Tibial nerve (tissue), 4 donors: ENCODE measurements at regions not wholly inside any gene's neighbourhood (a gene's known extent, or its start where the extent isn't known, plus 50 kb on each side); places are given as distances from the start of the nearest gene placed in this dataset.

Experiments
- DNase-seq, 2 donors: peaks; one replicate each; pipeline ENCODE4 v3.0.0-alpha.2; 2019; ENCODE audit warnings: low spot score in 2 of 2
- H3K27ac ChIP-seq, 4 donors: fragments of 200-600 bp; sonication (generic) in 3 of 4; one replicate each; pipeline ENCODE4 v1.5.1; 2017 to 2019; ENCODE audit warnings: mild to moderate bottlenecking in 1 of 4
- H3K27me3 ChIP-seq, 2 donors: fragments of 200-600 bp; sonication (generic) in 1 of 2; one replicate each; pipeline versions ENCODE4 v1.5.1 to v1.6.0; 2017 to 2019
- H3K36me3 ChIP-seq, 3 donors: fragments of 200-600 bp; sonication (generic); one replicate each; pipeline ENCODE4 v1.5.1; 2018 to 2019
- H3K4me1 ChIP-seq, 4 donors: fragments of 200-600 bp; sonication (generic) in 3 of 4; one replicate each; pipeline ENCODE4 v1.5.1; 2017 to 2019
- H3K4me3 ChIP-seq, 4 donors: fragments of 200-600 bp; sonication (generic) in 3 of 4; one replicate each; pipeline ENCODE4 v1.5.1; 2017 to 2019; ENCODE audit warnings: mild to moderate bottlenecking in 1 of 4, moderate library complexity in 1 of 4
- H3K9me3 ChIP-seq, 4 donors: fragments of 200-600 bp; sonication (generic) in 3 of 4; one replicate each; pipeline ENCODE4 v1.5.1; 2017 to 2019
- EP300 ChIP-seq, 2 donors: sonication (generic); formaldehyde crosslinking; IDR thresholded peaks; one replicate each; pipeline ENCODE4 v1.6.1; 2017; ENCODE audit warnings: antibody characterized with exemption in 2 of 2, mild to moderate bottlenecking in 1 of 2
- POLR2A ChIP-seq, 2 donors: fragments of 450-650 bp; IDR thresholded peaks; one replicate each; pipeline ENCODE4 v1.6.1; 2017; ENCODE audit warnings: antibody characterized with exemption in 2 of 2, mild to moderate bottlenecking in 2 of 2, moderate library complexity in 2 of 2
- WGBS, 2 donors: methylation state at CpG; one replicate each; pipeline ENCODE4 v1.1.5; 2018; 5-methylcytosine and 5-hydroxymethylcytosine counted together
- TF ChIP-seq, protein P1 (sequence below), 5 experiments: fragments of 200-600 bp in 3 of 5; fragments of 450-650 bp in 2 of 5; sonication (generic) in 3 of 5; IDR thresholded peaks; one replicate each; pipeline ENCODE4 v1.5.1; 2016 to 2019; ENCODE audit warnings: antibody characterized with exemption in 5 of 5, mild to moderate bottlenecking in 3 of 5, moderate library complexity in 2 of 5

DNA sequence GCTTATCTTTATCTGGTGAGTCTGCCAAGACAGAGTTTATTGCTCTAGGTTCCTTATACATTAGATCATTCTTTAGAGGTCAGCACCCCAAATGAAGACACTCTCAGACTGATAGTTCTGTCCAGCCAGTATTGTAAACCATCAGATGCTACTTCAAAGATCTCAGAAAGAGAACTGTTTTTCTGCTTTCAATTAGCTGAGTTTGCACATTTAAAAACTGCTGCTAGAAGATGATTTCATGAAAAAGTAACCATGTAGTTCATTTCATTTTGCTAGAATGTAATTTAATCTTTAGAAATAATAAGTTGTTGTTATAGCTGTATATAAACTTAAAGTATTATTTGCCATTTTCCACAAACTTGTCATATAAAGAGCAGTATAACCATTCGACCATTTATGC lies 344.5 kb upstream of the ATP5MC3 start:
- Histone ChIP-seq H3K9me3 (no peaks in the 10 kb centered on the region), H3K27ac (no peak overlapping the region), H3K4me1 (no peaks in the 10 kb centered on the region), H3K36me3 (no peaks in the 10 kb centered on the region), H3K27me3 (no peaks in the 10 kb centered on the region), H3K4me3 (no peak overlapping the region)
- 75 to 83% methylated on average over 1 of the region's 1 CpG for WGBS, 2 donors
- DNase-seq, result no peak
- TF ChIP-seq EP300 (IDR thresholded peaks at IDR 0.05) (no peak), POLR2A (IDR thresholded peaks at IDR 0.05) (no peak)
- TF ChIP-seq, protein P1, sequence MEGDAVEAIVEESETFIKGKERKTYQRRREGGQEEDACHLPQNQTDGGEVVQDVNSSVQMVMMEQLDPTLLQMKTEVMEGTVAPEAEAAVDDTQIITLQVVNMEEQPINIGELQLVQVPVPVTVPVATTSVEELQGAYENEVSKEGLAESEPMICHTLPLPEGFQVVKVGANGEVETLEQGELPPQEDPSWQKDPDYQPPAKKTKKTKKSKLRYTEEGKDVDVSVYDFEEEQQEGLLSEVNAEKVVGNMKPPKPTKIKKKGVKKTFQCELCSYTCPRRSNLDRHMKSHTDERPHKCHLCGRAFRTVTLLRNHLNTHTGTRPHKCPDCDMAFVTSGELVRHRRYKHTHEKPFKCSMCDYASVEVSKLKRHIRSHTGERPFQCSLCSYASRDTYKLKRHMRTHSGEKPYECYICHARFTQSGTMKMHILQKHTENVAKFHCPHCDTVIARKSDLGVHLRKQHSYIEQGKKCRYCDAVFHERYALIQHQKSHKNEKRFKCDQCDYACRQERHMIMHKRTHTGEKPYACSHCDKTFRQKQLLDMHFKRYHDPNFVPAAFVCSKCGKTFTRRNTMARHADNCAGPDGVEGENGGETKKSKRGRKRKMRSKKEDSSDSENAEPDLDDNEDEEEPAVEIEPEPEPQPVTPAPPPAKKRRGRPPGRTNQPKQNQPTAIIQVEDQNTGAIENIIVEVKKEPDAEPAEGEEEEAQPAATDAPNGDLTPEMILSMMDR (IDR thresholded peaks at IDR 0.05), result no peak

DNA sequence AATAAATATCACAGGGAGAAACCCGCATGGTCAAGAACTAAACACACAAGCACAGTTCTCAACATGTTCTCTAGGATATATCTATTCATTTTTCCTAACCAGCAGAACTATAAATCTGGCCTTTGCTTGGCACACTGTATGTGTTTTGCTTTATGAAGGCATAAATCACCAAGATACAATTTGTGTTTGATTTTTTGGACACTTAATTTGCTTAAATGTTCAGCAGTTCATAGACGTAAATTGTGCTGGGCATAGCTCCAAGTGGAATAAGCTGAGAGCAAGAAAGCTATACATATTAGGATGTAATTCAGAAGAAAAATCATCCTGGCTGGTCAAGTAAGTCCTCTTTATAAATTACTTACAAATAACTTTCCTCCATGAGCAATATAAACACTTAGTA lies 341.5 kb upstream of the ATP5MC3 start:
- 49 to 58% methylated on average over 2 of the region's 2 CpGs for WGBS, 2 donors
- DNase-seq, result no peak
- no peaks in the 10 kb centered on the region for H3K27me3 ChIP-seq

GRCh38 chr2:175518206-175518605 lies 336.7 kb upstream of the ATP5MC3 start:
- H3K9me3 ChIP-seq, result peaks cover 0 to 16% (median 0%) of the 10 kb centered on the region in 4 donors
- 42 to 46% methylated on average over 3 of the region's 3 CpGs for WGBS, 2 donors

More for the DNA sequence above, 341.5 kb upstream of the ATP5MC3 start:
- Histone ChIP-seq H3K27ac (no peak overlapping the region), H3K9me3 (peaks cover 0 to 16% (median 0%) of the 10 kb centered on the region in 4 donors), H3K36me3 (no peaks in the 10 kb centered on the region), H3K4me3 (no peak overlapping the region), H3K4me1 (no peaks in the 10 kb centered on the region)
- TF ChIP-seq EP300 (IDR thresholded peaks at IDR 0.05), result no peak
- TF ChIP-seq, protein P1 (IDR thresholded peaks at IDR 0.05), result no peak
- no peak for TF ChIP-seq POLR2A (IDR thresholded peaks at IDR 0.05)

DNA sequence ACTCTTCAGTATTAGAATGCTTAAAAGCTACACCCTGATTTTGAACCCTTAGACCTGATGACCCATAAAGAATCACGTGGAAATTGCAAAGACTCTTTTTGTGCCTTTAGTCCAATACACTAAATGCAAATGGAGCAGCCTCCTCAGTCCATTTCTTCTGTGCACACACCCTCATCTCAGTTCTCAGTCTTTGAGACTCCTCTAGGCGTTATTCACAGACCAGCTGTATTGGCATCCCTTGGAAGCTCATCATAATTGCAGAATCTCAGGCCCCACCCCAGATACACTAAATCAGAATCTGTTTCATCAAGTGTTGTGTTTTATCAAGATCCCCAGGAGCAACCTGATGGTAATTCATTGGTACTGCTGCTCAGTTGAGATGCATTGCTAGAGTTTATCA lies 335.0 kb upstream of the ATP5MC3 start:
- TF ChIP-seq, protein P1 (IDR thresholded peaks at IDR 0.05), result no peak
- TF ChIP-seq POLR2A (IDR thresholded peaks at IDR 0.05) (no peak), EP300 (IDR thresholded peaks at IDR 0.05) (no peak)
- DNase-seq, result no peak
- 64 to 66% methylated on average over 2 of the region's 2 CpGs for WGBS, 2 donors
- H3K4me1 ChIP-seq, result no peaks in the 10 kb centered on the region
- H3K4me3 ChIP-seq, result no peak overlapping the region
- no peak overlapping the region for H3K27ac ChIP-seq
- H3K36me3 ChIP-seq, result no peaks in the 10 kb centered on the region
- H3K27me3 ChIP-seq, result no peaks in the 10 kb centered on the region
- H3K9me3 ChIP-seq, result peaks cover 0 to 16% (median 0%) of the 10 kb centered on the region in 4 donors

More at GRCh38 chr2:175518206-175518605, 336.7 kb upstream of the ATP5MC3 start:
- no peaks in the 10 kb centered on the region for H3K4me1 ChIP-seq
- H3K36me3 ChIP-seq, result no peaks in the 10 kb centered on the region
- DNase-seq, result no peak
- H3K27me3 ChIP-seq, result no peaks in the 10 kb centered on the region
- no peak overlapping the region for H3K4me3 ChIP-seq
- H3K27ac ChIP-seq, result no peak overlapping the region
- TF ChIP-seq POLR2A (IDR thresholded peaks at IDR 0.05), result no peak
- TF ChIP-seq EP300 (IDR thresholded peaks at IDR 0.05), result no peak
- TF ChIP-seq, protein P1 (IDR thresholded peaks at IDR 0.05), result no peak

GRCh38 chr2:175500255-175500654 lies 318.7 kb upstream of the ATP5MC3 start:
- Histone ChIP-seq H3K36me3 (no peaks in the 10 kb centered on the region), H3K4me1 (no peaks in the 10 kb centered on the region), H3K9me3 (peaks cover 0 to 19% (median 4%) of the 10 kb centered on the region in 4 donors), H3K27me3 (no peaks in the 10 kb centered on the region), H3K4me3 (no peak overlapping the region), H3K27ac (no peak overlapping the region)
- TF ChIP-seq POLR2A (IDR thresholded peaks at IDR 0.05) (no peak), EP300 (IDR thresholded peaks at IDR 0.05) (no peak)
- TF ChIP-seq, protein P1 (IDR thresholded peaks at IDR 0.05), result no peak
- no peak for DNase-seq
